Prostate gland (tissue), 2 donors: ENCODE measurements at regions not wholly inside any gene's neighbourhood (a gene's known extent, or its start where the extent isn't known, plus 50 kb on each side); places are given as distances from the start of the nearest gene placed in this dataset.
"Not testable (repeated sequence)": the region's sequence is repeated elsewhere in the genome, so short reads cannot be mapped to it uniquely, and the experiment has no call there.

Experiments used
- POLR2A ChIP-seq: fragments of 450-650 bp; IDR thresholded peaks from one replicate; pipeline ENCODE4 v1.6.1; 2016; ENCODE audit warnings: antibody characterized with exemption, mild to moderate bottlenecking
- TF ChIP-seq, protein P1 (sequence below), 4 experiments: fragments of 200-600 bp in 2 of 4; fragments of 450-650 bp in 2 of 4; sonication (generic) in 2 of 4; IDR thresholded peaks; 1 replicate in 3 of 4; 2 replicates in 1 of 4; pipeline ENCODE4 v1.5.1; 2016 to 2019; ENCODE audit warnings: antibody characterized with exemption in 4 of 4, mild to moderate bottlenecking in 2 of 4, moderate library complexity in 2 of 4

DNA sequence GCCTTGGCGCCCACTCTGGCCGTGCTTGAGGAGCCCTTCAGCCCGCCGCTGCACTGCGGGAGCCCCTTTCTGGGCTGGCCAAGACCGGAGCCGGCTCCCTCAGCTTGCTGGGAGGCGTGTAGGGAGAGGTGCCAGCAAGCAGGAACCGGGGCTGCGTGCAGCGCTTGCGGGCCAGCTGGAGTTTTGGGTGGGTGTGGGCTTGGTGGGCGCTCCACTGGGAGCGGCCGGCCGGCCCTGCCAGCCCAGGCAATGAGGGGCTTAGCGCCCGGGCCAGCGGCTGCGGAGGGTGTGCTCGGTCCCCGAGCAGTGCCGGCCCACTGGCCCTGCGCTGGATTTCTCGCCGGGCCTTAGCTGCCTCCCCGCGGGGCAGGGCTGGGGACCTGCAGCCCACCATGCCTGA is 204.9 kb upstream of the HNRNPA3 start:
- TF ChIP-seq POLR2A: not testable (repeated sequence)
- TF ChIP-seq, protein P1, sequence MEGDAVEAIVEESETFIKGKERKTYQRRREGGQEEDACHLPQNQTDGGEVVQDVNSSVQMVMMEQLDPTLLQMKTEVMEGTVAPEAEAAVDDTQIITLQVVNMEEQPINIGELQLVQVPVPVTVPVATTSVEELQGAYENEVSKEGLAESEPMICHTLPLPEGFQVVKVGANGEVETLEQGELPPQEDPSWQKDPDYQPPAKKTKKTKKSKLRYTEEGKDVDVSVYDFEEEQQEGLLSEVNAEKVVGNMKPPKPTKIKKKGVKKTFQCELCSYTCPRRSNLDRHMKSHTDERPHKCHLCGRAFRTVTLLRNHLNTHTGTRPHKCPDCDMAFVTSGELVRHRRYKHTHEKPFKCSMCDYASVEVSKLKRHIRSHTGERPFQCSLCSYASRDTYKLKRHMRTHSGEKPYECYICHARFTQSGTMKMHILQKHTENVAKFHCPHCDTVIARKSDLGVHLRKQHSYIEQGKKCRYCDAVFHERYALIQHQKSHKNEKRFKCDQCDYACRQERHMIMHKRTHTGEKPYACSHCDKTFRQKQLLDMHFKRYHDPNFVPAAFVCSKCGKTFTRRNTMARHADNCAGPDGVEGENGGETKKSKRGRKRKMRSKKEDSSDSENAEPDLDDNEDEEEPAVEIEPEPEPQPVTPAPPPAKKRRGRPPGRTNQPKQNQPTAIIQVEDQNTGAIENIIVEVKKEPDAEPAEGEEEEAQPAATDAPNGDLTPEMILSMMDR (IDR thresholded peaks at IDR 0.05): not testable (repeated sequence)
